ENCODE measurements at regions not wholly inside any gene's neighbourhood (a gene's known extent, or its start where the extent isn't known, plus 50 kb on each side); places are given as distances from the start of the nearest gene placed in this dataset.
"Not testable (repeated sequence)": the region's sequence is repeated elsewhere in the genome, so short reads cannot be mapped to it uniquely, and the experiment has no call there.

DNA sequence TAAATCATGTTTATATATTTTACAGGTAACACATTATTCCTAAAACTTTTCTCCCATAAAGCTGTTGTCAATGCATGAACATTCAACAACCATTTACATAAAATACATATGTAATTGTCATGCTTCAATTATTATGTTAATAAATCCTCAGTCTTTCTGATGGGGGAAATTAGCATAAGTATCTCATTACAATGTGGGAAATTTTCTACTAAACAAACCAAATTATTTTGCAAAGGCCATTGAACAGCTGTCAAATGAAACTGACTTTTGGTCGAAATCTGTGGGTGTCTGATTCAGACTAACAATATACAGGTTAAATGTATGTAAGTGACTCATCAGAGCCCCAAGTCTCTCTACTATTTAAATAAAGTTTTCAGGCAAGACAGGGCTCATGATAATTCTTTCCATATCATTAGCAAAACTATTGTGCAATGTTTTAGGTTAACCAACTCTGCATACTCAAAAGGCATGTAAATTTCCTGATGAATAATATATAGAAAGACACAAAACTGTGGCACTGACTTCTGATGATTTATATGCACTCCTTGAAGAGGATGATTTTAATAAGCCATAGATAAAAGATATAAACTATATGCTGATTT lies 795.3 kb upstream of the AADAT start:
- TF ChIP-seq, protein P1, sequence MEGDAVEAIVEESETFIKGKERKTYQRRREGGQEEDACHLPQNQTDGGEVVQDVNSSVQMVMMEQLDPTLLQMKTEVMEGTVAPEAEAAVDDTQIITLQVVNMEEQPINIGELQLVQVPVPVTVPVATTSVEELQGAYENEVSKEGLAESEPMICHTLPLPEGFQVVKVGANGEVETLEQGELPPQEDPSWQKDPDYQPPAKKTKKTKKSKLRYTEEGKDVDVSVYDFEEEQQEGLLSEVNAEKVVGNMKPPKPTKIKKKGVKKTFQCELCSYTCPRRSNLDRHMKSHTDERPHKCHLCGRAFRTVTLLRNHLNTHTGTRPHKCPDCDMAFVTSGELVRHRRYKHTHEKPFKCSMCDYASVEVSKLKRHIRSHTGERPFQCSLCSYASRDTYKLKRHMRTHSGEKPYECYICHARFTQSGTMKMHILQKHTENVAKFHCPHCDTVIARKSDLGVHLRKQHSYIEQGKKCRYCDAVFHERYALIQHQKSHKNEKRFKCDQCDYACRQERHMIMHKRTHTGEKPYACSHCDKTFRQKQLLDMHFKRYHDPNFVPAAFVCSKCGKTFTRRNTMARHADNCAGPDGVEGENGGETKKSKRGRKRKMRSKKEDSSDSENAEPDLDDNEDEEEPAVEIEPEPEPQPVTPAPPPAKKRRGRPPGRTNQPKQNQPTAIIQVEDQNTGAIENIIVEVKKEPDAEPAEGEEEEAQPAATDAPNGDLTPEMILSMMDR (conservative IDR thresholded peaks at IDR 0.05; ENCODE audit: low read depth, low read length), result no peak
- no peak overlapping the region for H3K4me3 ChIP-seq (ENCODE audit: low read depth, low read length)
- DNase-seq (ENCODE audit: low read depth), result no peak

- H3K4me3 ChIP-seq (ENCODE audit: low read depth, low read length); DNase-seq (ENCODE audit: low read depth): not testable (repeated sequence)
Observed at GRCh38 chr4:170881646-170882045, 791.9 kb upstream of the AADAT start.

GRCh38 chr4:170875868-170876267 lies 786.1 kb upstream of the AADAT start:
- TF ChIP-seq, protein P1 (conservative IDR thresholded peaks at IDR 0.05; ENCODE audit: low read depth, low read length), result peak; percentile 35
- H3K4me3 ChIP-seq (ENCODE audit: low read depth, low read length), result no peak overlapping the region
- peak; percentile 13 for DNase-seq (ENCODE audit: low read depth)

GRCh38 chr4:170872794-170873193 lies 783.0 kb upstream of the AADAT start:
- H3K4me3 ChIP-seq (ENCODE audit: low read depth, low read length), result no peak overlapping the region
- DNase-seq (ENCODE audit: low read depth), result no peak
- TF ChIP-seq, protein P1 (conservative IDR thresholded peaks at IDR 0.05; ENCODE audit: low read depth, low read length), result no peak

- no peak for DNase-seq (ENCODE audit: low read depth)
- no peak overlapping the region for H3K4me3 ChIP-seq (ENCODE audit: low read depth, low read length)
- TF ChIP-seq, protein P1 (conservative IDR thresholded peaks at IDR 0.05; ENCODE audit: low read depth, low read length), result no peak
Observed at GRCh38 chr4:170868170-170868569, 778.4 kb upstream of the AADAT start.

DNA sequence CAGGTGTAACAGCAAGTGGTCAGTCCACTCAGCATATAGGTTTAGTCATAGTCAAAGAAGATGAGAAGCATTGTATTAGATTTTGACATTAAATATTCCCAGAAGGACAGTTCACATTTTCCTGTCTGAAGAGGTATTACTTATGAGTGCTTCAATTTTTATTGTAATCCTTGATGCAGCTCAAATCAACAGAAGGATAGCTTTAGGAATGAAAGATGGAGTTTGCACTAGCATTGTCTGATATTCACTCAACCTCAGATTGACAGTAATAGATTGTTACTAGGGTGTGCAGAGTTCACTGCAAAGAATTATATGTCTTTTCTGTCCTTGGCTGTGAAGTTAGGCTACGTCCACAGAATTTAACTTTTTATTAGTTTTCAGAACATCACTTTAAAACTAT lies 764.3 kb upstream of the AADAT start:
- H3K4me3 ChIP-seq (ENCODE audit: low read depth, low read length), result no peak overlapping the region
- DNase-seq (ENCODE audit: low read depth), result no peak
- TF ChIP-seq, protein P1 (conservative IDR thresholded peaks at IDR 0.05; ENCODE audit: low read depth, low read length), result no peak

DNA sequence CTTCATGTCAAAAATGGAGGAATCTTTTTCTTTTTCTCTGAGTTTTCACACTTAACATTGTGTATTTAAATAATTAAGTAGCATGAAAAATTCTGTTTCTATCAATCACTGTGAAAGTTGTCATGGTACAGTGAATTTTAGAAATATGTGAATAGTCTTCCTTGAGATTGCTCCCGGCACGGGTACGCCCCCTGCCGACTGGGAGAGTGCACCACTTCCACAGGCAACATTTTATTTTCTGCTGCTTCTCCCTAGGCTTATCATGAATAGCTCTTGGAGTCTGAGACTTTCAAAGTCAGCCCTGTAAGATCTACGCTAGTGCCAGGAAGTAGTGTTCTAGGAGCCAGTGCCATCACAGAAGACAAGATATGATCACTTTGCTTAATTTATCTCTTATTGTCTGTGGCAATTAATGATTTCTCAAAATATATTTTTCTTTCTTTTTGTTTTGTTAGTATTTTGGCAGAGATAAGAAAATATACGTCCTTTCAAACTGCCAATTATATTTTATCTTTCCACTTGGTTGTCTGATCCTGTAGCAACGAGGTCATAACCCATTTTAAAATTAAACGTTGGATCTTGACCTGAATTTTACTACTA lies 763.8 kb upstream of the AADAT start:
- no peak overlapping the region for H3K4me3 ChIP-seq (ENCODE audit: low read depth, low read length)
- TF ChIP-seq, protein P1 (conservative IDR thresholded peaks at IDR 0.05; ENCODE audit: low read depth, low read length), result peak; percentile 98
- peak; percentile 78 for DNase-seq (ENCODE audit: low read depth)
